GM11168 (cell line): ENCODE measurements at regions not wholly inside any gene's neighbourhood (a gene's known extent, or its start where the extent isn't known, plus 50 kb on each side); places are given as distances from the start of the nearest gene placed in this dataset.

ENCODE experiments used
- in situ Hi-C: fragments of 300-500 bp; cut with MboI; formaldehyde crosslinking; loops from one replicate; pipeline ENCODE4 v1.12.0; 2022; ENCODE audit warnings: low sequenced_read_pairs; ENCODE audit not compliant: unreplicated experiment

DNA sequence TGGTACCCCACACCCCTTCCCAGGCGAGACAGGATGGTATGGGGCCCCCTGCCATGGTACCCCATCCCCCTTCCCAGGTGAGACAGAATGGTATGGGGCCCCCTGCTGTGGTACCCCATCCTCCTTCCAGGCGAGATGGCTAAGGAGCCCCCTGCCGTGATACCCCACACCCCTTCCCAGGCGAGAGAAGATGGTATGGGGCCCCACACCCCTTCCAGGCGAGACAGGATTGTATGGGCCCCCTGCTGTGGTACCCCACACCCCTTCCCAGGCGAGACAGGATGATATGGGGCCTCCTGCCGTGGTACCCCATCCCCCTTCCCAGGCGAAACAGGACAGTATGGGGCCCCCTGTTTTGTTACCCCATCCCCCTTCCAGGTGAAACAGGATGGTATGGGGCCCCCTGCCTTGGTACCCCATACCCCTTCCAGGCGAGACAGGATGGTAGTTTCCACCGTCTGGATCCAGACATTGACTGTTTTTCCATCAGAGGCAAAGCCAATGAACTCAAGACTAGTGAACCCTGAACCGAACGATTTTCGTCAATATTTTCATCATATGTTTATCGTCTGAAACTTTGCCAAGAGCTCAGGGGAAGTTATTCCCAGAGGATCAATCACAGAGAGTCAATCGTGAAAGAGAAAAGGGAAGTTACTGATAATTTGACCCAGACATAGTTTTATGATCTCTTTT is 75.0 kb downstream of the MYCN start:
- in situ Hi-C loops = no loop called here

DNA sequence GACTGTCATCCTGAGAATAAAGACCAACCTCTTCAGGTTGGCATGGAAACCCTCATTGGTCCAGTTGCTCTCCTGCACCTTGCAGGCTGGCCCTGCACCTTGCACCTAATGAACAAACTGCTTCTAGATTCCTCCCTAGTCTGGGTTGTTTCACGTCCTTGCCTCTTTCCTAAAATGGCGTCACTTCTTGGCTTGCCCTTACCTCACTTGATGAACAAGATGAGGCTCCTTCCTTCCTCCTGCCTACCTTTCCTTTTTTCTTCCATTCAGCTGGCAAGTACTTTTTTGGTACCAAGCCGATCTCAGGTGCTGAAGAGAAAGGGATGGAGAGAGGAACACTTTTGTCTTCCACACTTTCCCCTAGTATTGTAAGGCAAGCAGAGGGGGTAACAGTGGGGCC is 74.5 kb downstream of the MYCN start:
- in situ Hi-C loops = no loop called here

- in situ Hi-C loops = no loop called here
These were observed 73.9 kb downstream of the MYCN start for GRCh38 chr2:16014041-16014787.

GRCh38 chr2:16013359-16013911 is 73.1 kb downstream of the MYCN start:
- in situ Hi-C loops = no loop called here

- in situ Hi-C loops = no loop called here
These were observed 72.4 kb downstream of the MYCN start for GRCh38 chr2:16012626-16013358.

GRCh38 chr2:16012029-16012596 is 71.8 kb downstream of the MYCN start:
- in situ Hi-C loops = no loop called here

DNA sequence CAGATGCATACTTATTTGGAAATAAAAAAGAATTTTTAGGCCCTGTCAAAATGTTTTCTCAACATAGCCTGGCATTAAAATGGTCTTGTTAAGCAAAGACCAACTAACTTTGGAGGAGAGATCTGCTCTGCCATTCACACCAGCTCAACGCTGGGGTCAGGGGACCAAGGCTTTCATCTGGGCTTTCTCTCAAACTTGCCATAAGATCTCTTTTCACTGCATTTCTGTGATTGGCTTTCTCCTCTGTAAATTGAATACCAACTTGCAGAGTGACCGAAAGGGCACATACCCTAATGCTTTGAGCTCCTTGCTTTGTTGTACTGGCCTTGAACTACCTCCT is 71.2 kb downstream of the MYCN start:
- in situ Hi-C loops = no loop called here

- in situ Hi-C loops = no loop called here
These were observed 70.7 kb downstream of the MYCN start for GRCh38 chr2:16010951-16011620.

DNA sequence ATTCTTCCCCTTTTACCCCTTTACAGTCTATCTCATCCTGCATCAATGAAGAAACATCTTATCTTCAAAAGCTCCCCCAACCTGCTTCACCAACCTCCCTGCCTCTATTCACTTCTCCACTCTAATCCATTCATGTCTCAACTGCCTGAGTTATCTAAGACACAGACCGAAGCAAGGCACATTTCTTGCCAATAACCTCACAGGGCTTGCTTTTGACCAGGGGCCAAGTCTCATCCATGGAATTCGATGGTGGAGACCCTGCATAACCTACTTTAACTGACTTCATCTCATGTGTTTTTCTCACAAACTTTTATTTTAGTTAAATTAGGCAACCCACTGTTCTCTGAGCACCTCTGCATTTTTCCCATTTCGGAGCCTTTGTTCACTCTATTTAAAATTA is 69.7 kb downstream of the MYCN start:
- in situ Hi-C loops = no loop called here

- in situ Hi-C loops = no loop called here
These were observed 69.2 kb downstream of the MYCN start for GRCh38 chr2:16009560-16009959.

DNA sequence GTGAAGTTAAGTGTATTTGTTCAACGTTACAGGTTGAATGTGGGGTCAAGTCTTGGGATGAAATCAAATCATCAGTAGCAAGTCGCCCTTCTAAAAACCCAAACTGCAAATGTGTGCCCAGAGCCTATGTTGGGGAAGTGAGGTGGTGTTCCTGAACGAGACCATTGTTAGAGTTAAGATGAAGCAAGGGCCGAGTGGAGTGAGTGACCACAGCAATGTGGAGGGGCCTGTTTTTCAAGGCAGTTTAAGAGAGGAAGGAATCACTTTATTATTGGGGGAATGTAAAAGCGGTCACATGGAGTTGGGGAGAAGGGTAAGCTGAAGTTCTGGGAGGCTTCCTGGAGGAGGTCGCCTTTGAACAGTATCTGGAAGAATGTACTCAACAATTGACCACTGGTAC is 68.5 kb downstream of the MYCN start:
- in situ Hi-C loops = no loop called here

GRCh38 chr2:16008331-16008850 is 68.0 kb downstream of the MYCN start:
- in situ Hi-C loops = no loop called here

- in situ Hi-C loops = no loop called here
These were observed 67.0 kb downstream of the MYCN start for GRCh38 chr2:16007167-16007934.

- in situ Hi-C loops = no loop called here
These were observed 66.3 kb downstream of the MYCN start for GRCh38 chr2:16006537-16007166.

GRCh38 chr2:16005816-16006536 is 65.6 kb downstream of the MYCN start:
- in situ Hi-C loops = no loop called here

GRCh38 chr2:16005389-16005788 is 65.0 kb downstream of the MYCN start:
- in situ Hi-C loops = no loop called here

DNA sequence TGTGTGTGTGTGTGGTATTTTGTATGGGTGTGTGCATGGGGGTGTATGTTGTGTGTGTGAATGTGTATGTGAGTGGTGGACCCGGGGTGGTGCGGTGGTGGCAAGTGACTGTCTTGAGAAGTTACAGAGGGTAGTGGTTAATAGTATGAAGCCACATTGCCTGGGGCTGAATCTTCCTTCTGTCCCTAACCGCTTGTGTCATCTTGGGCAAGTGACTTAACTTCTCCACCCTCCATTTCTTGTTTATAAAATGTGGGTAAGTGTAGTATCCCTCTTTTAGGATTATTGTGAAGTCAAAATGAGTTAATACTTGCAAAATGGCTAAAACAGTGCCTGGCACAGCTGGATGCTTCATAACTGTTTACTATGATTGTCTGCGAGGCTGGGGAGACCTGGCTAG is 63.5 kb downstream of the MYCN start:
- in situ Hi-C loops = no loop called here

- in situ Hi-C loops = no loop called here
These were observed 62.8 kb downstream of the MYCN start for GRCh38 chr2:16003152-16003551.
